ENCODE measurements at regions not wholly inside any gene's neighbourhood (a gene's known extent, or its start where the extent isn't known, plus 50 kb on each side); places are given as distances from the start of the nearest gene placed in this dataset.

DNA sequence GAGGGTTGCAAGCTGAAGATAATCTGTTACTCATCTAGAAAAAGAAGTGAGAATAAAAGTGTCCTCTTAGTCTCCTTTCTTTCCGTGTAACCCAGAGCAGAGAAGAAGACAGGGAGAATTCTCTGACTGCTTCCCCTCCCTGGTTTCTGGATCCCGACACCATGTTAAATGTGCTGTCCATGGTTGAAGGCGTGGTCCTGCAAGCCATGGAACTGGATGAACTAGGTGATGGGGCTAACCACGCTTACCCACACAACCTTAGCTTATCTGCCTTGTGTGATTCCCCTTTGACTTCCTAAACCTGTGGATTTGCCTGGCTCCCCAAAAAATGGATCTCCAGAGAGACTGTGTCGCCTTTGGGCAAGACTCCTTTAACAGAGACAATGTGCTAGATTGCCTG, 907.6 kb downstream of the FSTL5 start:
- H3K27me3 ChIP-seq = no peaks in the 10 kb centered on the region
- DNase-seq = no peak
- intact Hi-C loops (cut with DNase I) = no loop called here

DNA sequence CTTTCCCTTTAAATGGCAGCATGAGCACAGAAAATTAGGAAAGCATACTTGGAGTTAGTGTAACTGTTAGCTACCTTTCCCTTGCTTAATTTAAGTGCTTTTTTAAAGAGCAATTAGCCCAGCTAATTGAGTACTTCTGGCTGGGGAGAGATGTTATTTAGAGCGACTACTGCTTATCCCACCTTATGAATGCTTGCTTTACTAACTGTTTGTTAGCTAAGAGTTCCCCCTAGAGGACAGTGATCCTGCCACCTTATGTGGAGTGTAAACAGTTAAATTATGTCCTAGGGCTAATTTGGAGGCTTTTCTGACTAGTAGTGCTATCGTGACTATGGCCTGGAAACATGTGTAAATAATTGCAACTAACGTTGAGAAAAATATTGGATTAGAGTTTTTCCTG, 909.4 kb downstream of the FSTL5 start:
- intact Hi-C loops (cut with DNase I) = no loop called here
- DNase-seq = no peak
- TF ChIP-seq, protein P1, sequence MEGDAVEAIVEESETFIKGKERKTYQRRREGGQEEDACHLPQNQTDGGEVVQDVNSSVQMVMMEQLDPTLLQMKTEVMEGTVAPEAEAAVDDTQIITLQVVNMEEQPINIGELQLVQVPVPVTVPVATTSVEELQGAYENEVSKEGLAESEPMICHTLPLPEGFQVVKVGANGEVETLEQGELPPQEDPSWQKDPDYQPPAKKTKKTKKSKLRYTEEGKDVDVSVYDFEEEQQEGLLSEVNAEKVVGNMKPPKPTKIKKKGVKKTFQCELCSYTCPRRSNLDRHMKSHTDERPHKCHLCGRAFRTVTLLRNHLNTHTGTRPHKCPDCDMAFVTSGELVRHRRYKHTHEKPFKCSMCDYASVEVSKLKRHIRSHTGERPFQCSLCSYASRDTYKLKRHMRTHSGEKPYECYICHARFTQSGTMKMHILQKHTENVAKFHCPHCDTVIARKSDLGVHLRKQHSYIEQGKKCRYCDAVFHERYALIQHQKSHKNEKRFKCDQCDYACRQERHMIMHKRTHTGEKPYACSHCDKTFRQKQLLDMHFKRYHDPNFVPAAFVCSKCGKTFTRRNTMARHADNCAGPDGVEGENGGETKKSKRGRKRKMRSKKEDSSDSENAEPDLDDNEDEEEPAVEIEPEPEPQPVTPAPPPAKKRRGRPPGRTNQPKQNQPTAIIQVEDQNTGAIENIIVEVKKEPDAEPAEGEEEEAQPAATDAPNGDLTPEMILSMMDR (IDR thresholded peaks at IDR 0.05) = no peak
- Histone ChIP-seq H3K36me3 (no peaks in the 10 kb centered on the region), H3K4me3 (no peak overlapping the region), H3K9ac (ENCODE audit: low read depth in 2 of 2, low read length in 2 of 2) (no peak overlapping the region), H3K27ac (no peak overlapping the region), H3K9me3 (no peaks in the 10 kb centered on the region), H3K4me1 (no peaks in the 10 kb centered on the region), H3K27me3 (no peaks in the 10 kb centered on the region)

More for the DNA sequence above, 907.6 kb downstream of the FSTL5 start:
- H3K36me3 ChIP-seq = no peaks in the 10 kb centered on the region
- H3K4me3 ChIP-seq = no peak overlapping the region
- H3K9me3 ChIP-seq = no peaks in the 10 kb centered on the region
- no peaks in the 10 kb centered on the region for H3K4me1 ChIP-seq
- TF ChIP-seq, protein P1 (IDR thresholded peaks at IDR 0.05) = no peak
- H3K27ac ChIP-seq = no peak overlapping the region
- H3K9ac ChIP-seq (ENCODE audit: low read depth in 2 of 2, low read length in 2 of 2) = no peak overlapping the region

DNA sequence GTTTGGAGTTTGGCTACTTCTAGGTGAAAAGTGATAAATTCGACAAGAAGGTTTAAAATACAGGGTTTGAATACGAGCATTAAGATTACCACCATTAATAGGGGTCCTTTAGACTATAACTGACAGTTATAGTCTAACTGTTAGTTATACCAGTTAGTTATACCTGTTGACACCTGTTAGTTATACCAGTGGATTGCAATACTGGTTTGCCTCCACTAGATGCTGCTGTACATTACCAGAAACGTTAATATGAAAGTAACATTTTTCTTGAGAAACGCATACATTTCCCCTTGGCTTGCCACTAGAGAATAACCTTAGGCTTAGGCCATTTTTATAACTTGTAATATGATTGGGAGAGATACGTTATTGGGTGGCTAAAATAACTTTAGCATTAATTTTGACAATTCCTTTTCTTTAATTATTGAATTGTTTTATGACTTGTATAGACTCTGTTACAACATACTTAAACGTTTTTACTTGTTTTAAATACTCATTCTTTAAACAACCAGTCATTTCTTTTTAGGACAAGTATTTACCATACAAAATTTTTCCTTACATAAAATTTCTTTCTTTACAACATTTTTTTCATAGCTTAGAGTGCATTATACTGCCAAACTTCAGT, 911.2 kb downstream of the FSTL5 start:
- no peaks in the 10 kb centered on the region for H3K9me3 ChIP-seq
- TF ChIP-seq, protein P1 (IDR thresholded peaks at IDR 0.05) = peak; percentile 35
- no peaks in the 10 kb centered on the region for H3K36me3 ChIP-seq

DNA sequence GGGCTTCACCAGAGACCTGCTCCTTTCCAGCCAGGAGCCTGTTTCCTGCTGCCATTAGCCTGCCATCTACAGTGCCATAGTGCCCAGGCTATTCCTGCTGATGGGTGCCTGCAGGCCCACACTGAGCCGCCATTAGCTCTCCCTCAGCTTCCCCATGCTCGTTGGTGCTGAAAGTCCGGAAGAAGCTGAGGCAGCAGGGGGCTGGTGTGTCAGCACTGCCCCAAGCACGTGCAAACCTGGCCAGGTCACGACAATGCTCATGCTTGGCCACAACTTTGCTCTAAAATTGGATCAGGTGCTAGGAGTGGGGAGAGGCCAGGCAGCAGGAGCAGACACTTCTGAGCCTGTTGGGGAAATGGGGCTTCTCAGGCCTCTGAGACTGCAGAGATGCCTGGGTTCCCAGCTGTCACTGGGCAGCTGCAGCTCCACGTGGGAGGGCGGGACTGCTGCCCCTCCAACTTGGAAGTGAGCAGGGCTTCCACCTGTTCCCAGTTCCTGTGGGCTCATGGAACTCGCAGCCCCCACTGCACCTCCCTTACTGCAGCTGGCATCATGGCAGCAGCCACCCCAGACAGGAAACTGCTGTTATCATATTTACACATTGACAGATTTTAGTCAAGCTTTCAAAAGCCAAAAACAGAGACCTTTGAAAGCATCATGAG, 913.9 kb downstream of the FSTL5 start:
- Histone ChIP-seq H3K4me1 (no peaks in the 10 kb centered on the region), H3K36me3 (no peaks in the 10 kb centered on the region), H3K27me3 (no peaks in the 10 kb centered on the region), H3K27ac (no peak overlapping the region), H3K4me3 (no peak overlapping the region), H3K9me3 (no peaks in the 10 kb centered on the region), H3K9ac (ENCODE audit: low read depth in 2 of 2, low read length in 2 of 2) (no peak overlapping the region)
- TF ChIP-seq, protein P1 (IDR thresholded peaks at IDR 0.05) = no peak
- DNase-seq = no peak
- intact Hi-C loops (cut with DNase I) = no loop called here

More for the DNA sequence above, 911.2 kb downstream of the FSTL5 start:
- Histone ChIP-seq H3K27ac (no peak overlapping the region), H3K27me3 (no peaks in the 10 kb centered on the region), H3K4me1 (no peaks in the 10 kb centered on the region), H3K9ac (ENCODE audit: low read depth in 2 of 2, low read length in 2 of 2) (no peak overlapping the region), H3K4me3 (no peak overlapping the region)
- intact Hi-C loops (cut with DNase I) = no loop called here
- no peak for DNase-seq

DNA sequence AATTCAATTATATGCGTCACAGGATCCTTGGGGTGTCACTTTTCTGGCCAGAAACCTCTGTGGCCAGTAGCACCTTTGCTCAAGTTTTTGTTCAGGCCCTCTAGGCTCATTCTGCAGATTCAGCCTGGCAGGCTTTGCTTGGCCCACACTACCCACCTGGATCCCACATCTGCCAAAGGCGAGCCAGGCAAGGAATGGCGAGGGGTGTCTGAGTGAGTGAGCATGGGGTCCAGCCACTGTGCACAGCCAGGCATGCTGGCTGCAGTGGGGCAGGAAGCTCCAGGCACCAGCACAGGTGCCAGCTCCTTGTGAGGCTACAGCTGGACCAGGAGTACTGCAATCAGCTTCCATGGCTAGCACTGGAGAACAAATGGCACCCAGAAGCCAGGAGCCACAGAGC, 914.9 kb downstream of the FSTL5 start:
- H3K36me3 ChIP-seq = no peaks in the 10 kb centered on the region
- DNase-seq = no peak
- intact Hi-C loops (cut with DNase I) = no loop called here
- H3K27me3 ChIP-seq = no peaks in the 10 kb centered on the region
- no peak overlapping the region for H3K27ac ChIP-seq
- H3K9ac ChIP-seq (ENCODE audit: low read depth in 2 of 2, low read length in 2 of 2) = no peak overlapping the region
- H3K4me1 ChIP-seq = no peaks in the 10 kb centered on the region
- TF ChIP-seq, protein P1 (IDR thresholded peaks at IDR 0.05) = no peak
- no peaks in the 10 kb centered on the region for H3K9me3 ChIP-seq
- no peak overlapping the region for H3K4me3 ChIP-seq
